ENCODE measurements at regions not wholly inside any gene's neighbourhood (a gene's known extent, or its start where the extent isn't known, plus 50 kb on each side); places are given as distances from the start of the nearest gene placed in this dataset.

DNA sequence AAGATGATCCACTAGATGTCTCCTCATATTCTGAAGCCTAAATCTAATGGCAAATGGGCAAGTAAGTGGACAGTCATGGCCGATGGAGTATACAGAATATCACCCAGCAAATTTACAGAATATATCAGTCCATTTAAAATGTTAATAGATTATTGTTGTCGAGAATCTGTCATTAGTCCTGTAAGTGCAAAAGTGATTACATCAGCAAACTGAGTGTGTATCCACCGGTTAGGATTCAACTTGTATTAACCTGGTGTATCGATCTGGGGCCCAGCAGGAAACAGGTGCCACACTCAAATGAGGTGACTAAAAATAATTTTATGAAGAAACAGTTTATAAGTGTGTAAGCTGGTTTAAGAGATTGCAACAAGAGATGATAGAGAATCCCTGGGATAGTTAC, 367.9 kb upstream of the FAM47C start:
- TF ChIP-seq, protein P1, sequence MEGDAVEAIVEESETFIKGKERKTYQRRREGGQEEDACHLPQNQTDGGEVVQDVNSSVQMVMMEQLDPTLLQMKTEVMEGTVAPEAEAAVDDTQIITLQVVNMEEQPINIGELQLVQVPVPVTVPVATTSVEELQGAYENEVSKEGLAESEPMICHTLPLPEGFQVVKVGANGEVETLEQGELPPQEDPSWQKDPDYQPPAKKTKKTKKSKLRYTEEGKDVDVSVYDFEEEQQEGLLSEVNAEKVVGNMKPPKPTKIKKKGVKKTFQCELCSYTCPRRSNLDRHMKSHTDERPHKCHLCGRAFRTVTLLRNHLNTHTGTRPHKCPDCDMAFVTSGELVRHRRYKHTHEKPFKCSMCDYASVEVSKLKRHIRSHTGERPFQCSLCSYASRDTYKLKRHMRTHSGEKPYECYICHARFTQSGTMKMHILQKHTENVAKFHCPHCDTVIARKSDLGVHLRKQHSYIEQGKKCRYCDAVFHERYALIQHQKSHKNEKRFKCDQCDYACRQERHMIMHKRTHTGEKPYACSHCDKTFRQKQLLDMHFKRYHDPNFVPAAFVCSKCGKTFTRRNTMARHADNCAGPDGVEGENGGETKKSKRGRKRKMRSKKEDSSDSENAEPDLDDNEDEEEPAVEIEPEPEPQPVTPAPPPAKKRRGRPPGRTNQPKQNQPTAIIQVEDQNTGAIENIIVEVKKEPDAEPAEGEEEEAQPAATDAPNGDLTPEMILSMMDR (IDR thresholded peaks at IDR 0.05; ENCODE audit: insufficient read depth, low read depth, low read length, missing control alignments), result no peak
- H3K4me3 ChIP-seq (ENCODE audit: low read length), result no peak overlapping the region
- DNase-seq (ENCODE audit: low read depth), result no peak

DNA sequence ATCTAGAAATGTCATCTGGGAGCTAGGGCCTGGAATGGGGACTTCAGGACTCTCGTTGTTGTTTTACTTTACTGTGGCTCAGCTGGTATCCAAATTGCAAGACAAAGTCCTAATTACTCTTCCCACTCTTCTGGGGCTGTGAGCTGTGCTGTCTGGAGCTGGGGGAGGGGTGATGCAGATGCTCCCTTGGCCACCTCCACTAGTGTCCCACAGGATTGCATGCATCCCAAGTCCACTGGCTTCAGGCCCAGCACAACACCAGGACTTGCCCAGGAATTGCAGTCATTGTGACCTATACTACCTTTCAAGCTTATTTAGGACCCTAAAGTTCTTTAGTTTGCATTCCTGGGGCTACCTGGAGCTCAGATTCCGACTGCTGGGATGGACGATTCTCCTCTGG, 366.1 kb upstream of the FAM47C start:
- no peak overlapping the region for H3K4me3 ChIP-seq (ENCODE audit: low read length)
- no peak for DNase-seq (ENCODE audit: low read depth)
- TF ChIP-seq, protein P1 (IDR thresholded peaks at IDR 0.05; ENCODE audit: insufficient read depth, low read depth, low read length, missing control alignments), result no peak

DNA sequence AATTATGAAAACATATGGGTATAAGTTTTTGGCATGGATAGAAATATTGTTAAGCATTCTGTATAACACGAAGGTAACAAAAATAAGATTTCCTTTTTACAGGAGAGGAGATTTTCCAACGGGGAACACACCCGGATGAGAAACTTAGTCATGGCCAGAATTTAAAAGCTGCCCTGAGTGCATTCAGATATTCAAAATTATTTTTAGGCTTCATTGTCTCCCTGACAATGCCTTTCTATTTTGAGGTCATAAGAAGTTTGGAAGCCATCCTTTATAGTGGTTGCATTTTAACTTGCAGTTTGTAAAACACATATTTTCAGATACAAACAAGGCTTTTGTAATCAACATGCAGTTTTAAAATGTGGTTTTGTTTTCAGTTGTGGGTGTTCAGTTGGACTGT, 357.5 kb upstream of the FAM47C start:
- H3K4me3 ChIP-seq (ENCODE audit: low read length), result no peak overlapping the region
- TF ChIP-seq, protein P1 (IDR thresholded peaks at IDR 0.05; ENCODE audit: insufficient read depth, low read depth, low read length, missing control alignments), result no peak
- no peak for DNase-seq (ENCODE audit: low read depth)

DNA sequence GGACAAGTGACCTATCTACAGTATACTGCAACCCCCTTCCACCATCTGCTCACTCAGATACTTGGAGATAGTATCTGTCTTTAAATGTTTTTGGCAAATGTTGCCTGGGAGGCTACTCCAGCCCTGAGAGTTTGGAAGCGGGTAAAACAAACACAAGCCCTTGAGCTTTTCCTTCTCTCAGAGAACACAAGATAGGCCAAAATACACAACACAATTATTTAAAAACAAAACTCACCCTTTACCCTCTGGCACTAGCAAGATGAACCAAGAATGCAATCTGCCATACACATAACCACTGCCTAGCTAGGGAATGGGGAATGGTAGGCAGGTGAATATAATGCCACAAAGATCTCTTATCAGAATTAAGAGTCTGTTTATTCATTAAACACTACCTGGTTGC, 324.7 kb upstream of the FAM47C start:
- TF ChIP-seq, protein P1 (IDR thresholded peaks at IDR 0.05; ENCODE audit: insufficient read depth, low read depth, low read length, missing control alignments), result no peak
- DNase-seq (ENCODE audit: low read depth), result no peak
- no peak overlapping the region for H3K4me3 ChIP-seq (ENCODE audit: low read length)

DNA sequence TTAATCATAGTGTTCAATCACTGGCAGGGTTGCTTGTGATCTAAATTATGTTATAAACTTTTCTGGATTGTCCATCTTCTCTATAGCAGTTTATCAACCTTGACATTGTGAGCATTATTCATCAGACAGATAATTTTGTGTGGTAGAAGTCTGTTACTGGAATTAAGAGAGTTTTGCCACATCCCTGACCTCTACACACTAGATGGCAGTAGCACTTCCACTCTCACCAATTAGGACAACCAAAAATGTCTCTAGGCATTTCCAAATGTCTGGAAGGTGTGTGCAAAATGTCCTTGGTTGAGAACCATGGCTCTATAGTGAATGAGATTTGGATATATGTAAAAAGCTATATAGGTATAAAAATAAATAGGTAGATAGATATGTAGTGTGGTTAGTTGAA, 324.1 kb upstream of the FAM47C start:
- TF ChIP-seq, protein P1 (IDR thresholded peaks at IDR 0.05; ENCODE audit: insufficient read depth, low read depth, low read length, missing control alignments), result no peak

DNA sequence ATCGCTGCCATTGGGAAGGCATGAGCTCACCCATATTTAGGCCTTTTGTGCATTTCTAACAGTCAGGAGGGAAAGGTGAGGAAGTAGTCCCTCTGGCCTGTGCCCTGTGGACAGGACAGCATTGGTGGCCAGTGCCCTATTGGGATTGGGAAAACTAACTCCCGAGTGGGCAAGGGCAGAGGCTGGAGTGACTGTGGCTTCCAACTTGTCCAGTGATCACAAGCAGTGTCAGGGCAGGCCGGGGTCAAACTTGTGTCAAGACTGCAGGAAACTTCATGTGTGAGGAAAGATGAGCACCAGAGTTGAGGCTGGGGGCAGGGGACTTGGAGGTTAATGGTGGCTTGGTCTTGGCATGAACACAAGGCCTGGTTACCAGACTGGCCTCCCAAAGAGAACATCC, 286.2 kb upstream of the FAM47C start:
- TF ChIP-seq, protein P1 (IDR thresholded peaks at IDR 0.05; ENCODE audit: insufficient read depth, low read depth, low read length, missing control alignments), result no peak
- no peak for DNase-seq (ENCODE audit: low read depth)

More for the DNA sequence above, 324.1 kb upstream of the FAM47C start:
- no peak for DNase-seq (ENCODE audit: low read depth)
- H3K4me3 ChIP-seq (ENCODE audit: low read length), result no peak overlapping the region

DNA sequence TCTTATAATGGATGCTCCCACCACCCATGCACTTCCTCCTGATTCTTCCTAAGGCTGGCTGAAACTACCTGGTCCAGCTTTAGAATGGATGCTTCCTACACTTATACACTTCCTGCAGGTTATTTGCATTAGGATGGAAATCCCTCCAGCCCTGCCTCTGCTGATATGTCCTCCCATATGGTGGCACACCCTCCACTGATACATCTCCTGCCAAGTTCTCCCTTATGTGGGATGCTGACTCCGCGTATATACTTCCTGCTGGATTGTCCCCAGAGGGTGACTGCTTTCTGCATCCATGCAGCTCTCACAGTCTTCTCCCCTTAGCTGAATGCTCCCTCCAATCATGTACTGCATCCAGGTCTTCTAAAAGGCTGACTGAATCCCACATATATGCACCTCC, 254.6 kb upstream of the FAM47C start:
- no peak overlapping the region for H3K4me3 ChIP-seq (ENCODE audit: low read length)
- no peak for DNase-seq (ENCODE audit: low read depth)
- TF ChIP-seq, protein P1 (IDR thresholded peaks at IDR 0.05; ENCODE audit: insufficient read depth, low read depth, low read length, missing control alignments), result no peak

More for the DNA sequence above, 286.2 kb upstream of the FAM47C start:
- H3K4me3 ChIP-seq (ENCODE audit: low read length), result no peak overlapping the region

Data from epithelial cell of esophagus (primary cell).